HG03457 (cell line): ENCODE measurements at regions not wholly inside any gene's neighbourhood (a gene's known extent, or its start where the extent isn't known, plus 50 kb on each side); places are given as distances from the start of the nearest gene placed in this dataset.

ENCODE experiments used
- ATAC-seq: cut with Tn5 transposase; IDR thresholded peaks from one replicate; pipeline ENCODE4 v1.9.1; 2021; ENCODE audit warnings: moderate number of reproducible peaks; ENCODE audit not compliant: unreplicated experiment

DNA sequence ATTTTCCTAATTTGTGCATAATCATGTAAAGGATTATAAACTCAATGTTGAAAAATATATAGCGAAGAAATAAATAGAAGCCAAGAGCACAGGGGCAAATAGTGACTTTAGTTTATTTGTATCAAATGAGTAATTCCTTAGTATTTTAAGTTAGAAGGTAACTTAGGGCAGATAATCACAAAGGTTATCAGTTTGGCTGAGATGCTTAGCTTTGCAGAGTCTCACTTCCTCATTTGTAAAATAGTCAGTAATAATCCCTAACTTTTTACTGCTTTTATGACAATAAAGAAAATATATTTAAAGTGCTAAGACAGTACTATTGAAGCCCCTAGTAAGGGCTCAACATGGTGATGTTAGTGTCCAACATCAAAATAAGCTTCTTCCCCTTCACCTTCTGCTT lies 297.4 kb upstream of the TUSC1 start:
- no peak for ATAC-seq

DNA sequence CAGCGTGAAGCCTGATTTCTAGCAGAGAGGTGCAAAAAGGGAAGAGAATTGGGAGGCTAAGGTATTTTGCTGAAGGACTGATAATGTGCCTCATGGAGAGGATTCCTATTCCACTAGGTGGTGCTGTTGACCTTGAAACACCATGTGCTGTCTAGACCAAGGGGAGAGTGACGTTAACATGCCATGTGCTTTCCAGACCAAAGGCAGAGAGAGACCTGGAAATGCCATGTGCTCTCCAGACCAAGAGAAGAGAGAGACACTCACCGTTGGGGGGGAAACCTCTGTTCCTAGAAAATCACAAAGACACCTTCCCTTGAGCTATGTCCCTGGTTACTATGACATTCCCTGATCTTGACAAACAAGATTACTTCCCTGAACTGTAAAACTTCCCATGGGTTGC lies 286.0 kb upstream of the TUSC1 start:
- no peak for ATAC-seq

GRCh38 chr9:25960178-25960577 lies 281.9 kb upstream of the TUSC1 start:
- ATAC-seq = no peak

DNA sequence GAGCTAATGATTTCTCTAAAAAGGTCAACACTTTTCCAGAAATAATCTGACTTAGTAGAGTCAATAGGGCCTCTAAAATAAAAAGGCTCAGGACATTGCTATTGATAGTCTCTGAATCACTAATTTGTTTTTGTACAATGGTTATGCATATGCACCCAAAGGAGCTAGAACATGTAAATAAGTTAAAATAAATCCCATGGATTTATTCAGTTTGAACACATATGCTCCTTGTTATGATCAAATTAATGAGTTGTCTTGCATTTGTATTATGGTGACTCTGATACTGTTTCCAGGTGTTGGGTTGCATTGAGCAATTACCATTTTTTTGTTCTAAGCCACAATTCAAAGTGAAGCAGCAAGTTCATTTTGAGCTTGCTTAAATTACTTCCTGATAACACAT lies 276.0 kb upstream of the TUSC1 start:
- no peak for ATAC-seq

GRCh38 chr9:25948182-25948581 lies 269.9 kb upstream of the TUSC1 start:
- ATAC-seq = no peak

DNA sequence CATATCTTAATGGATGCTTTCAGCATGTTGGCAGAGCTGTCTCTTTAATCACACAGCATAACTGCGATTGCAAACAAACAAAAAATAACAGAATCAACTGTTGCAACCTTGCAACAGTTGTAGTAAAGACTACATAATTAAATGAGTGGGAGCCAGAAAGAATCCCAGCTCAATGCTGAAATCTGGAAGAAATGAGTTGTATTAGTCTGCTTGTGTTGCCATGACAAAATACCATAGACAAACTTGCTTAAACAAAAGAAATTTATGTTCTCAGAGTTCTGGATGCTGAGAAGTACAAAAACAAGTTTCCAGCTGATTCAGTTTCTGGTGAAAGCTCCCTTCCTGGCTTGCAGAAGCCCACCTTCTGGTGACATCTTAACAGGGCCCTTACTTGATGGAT lies 260.9 kb upstream of the TUSC1 start:
- ATAC-seq = no peak

- no peak for ATAC-seq
These were observed 257.8 kb upstream of the TUSC1 start for GRCh38 chr9:25936031-25936430.

- ATAC-seq = no peak
These were observed 256.9 kb upstream of the TUSC1 start for GRCh38 chr9:25935188-25935587.

DNA sequence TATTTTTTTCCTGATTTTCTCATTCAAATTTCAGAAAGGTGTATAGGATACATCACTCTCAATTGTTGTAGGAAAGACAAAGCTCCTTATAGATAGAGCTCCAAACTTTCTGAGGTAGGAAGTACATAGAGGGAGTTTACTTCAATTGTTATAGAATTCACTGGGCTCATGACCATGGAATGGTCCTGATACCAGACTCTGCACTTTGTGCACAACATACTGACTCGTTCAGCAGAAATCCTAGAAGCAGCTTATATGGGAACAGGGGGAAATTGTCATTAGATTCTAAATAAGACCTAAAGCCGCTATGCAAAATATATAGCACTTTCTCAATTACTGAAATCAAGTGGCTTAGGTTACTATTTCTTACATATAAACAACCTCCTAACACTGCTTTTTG lies 240.5 kb upstream of the TUSC1 start:
- no peak for ATAC-seq

DNA sequence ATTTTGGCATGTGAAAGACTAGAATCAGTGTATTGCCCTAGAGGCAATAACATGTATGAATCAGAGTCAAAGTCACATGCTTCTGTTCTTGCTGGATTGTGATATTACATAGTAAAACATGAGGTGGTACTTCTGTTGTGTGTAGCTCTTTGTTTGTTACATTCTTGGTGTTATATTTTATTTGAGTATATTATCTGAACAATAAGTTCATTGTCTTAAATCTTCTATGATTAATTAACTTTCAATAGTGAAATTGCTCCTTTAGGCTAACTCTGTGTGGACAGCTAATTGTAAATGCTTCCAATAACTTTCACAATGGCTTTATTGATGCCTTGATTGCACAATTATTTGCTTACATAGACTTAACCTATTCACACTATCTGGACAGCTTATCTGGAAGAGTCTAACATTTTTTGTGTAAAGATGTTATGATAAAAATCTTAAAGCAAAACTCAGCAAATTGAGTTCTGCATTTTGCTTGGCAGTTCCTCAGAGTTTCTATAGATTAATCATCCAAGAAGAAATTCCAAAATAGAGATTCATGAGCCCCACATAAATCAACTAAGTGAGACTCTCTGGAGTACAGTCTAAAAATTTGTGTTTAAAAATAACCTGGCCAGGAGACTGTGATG lies 239.6 kb upstream of the TUSC1 start:
- ATAC-seq = no peak

DNA sequence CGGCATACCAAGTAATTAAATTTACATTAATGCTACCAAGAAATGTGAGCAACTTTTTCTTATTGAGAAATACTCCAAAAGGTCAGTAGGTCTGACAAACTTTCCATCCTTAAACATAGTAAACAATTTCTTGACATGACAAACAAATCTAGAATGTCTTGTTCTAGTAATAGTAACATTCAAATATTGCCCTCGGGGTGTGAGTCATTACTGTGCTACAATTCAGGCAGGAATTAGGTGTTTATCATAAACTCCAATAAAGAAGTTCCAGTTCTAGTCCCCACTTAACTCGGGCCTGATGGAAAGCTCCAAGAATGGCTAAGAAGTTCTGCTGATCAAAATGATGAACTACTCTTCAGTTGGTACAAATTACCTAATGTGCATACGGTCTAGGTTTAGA lies 235.6 kb upstream of the TUSC1 start:
- ATAC-seq = no peak

GRCh38 chr9:25904701-25905100 lies 226.5 kb upstream of the TUSC1 start:
- no peak for ATAC-seq

DNA sequence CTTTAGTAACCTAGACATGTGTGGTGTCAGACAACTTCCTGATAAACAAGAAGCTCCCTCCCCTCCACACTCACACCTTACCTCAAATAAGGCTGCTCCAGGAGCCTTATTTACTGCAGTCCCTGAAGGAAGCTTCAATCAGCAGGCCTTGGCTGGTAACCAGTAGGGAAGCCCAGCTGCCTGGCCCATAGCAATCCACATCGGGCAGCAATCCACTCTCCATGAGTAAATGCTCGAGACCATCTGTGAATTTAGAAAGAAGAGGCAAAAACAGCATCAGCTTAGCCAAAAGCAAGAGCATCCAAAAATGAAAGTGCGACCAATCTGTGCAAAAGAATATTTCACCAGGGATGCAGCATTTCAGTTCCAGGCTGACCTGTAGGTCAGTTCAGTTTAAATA lies 213.3 kb upstream of the TUSC1 start:
- no peak for ATAC-seq

DNA sequence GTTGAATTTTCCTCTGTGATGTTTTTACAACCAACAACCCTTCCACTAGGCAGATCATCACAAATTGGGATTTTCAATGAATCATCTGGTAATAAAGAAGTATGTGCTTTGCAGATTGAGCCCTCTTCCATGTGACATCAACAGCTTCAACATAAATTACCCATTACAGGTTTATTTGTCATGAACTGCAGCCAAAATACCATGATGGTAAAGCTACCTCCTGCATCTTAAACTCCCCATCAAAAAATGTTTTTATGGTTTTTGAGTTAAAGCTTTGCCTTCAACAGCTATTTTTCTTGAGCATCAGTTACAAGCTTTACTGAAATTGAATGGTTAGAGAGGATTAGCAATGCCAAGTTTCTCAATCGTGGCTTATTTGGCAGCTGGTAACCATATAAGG lies 211.4 kb upstream of the TUSC1 start:
- ATAC-seq = no peak

GRCh38 chr9:25876248-25876647 lies 198.0 kb upstream of the TUSC1 start:
- ATAC-seq = no peak

- no peak for ATAC-seq
These were observed 186.3 kb upstream of the TUSC1 start for GRCh38 chr9:25864509-25864908.

DNA sequence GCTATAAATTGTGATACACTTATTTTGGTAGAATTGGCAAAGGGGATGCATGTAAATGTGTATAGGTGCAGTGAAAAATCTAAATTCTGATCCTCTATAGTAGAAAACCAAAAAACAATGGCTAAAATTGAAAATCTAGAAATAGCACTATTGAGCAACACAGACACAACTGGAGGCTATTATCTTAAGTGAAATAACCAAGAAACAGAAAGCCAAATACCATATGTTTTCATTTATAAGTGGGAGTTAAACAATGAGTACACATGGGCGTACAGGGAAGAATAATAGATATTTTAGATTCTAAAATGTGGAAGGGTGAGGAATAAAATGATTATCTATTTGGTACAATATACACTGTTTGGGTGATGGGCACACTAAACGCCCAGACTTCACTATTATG lies 183.2 kb upstream of the TUSC1 start:
- ATAC-seq = no peak

GRCh38 chr9:25857147-25857546 lies 178.9 kb upstream of the TUSC1 start:
- no peak for ATAC-seq

DNA sequence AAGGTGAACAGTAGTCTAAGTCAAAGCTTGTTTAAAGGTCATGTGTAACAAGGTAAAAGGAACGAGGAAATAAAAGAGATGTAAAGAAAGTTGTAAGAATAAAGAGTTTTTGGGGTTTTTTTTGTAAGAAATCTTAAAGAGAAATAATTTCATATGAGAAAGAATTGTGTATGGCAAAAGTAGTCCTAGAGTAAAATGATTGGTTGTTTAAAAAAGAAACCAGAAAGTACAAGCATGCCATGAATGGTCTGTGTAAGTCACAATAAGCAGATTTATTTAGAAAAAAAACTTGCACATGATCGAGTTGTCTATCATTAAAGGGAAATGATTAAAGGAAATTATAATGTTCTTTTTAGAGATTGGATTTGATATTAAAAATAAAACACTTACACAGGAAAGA lies 172.6 kb upstream of the TUSC1 start:
- ATAC-seq = no peak

- no peak for ATAC-seq
These were observed 167.6 kb upstream of the TUSC1 start for GRCh38 chr9:25845867-25846266.

DNA sequence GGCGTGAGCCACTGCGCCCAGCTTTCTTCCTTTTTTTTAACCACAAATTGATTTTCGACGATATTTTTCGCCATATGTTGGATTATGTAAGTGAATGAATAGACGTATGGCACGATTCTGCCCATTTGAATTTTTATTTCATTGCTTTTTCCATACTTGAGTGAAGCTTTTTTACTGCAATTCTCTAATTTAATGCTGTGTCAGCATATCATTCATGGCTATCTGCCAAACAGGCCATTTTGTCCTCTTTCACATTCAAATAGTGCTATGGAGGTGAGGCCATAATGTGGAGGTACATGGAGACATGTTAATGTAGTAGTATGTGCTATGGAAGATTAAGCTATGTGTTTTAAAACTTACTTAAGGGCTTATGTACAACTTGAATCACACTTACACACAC lies 152.1 kb upstream of the TUSC1 start:
- no peak for ATAC-seq

GRCh38 chr9:25827626-25828025 lies 149.4 kb upstream of the TUSC1 start:
- no peak for ATAC-seq

- ATAC-seq = no peak
These were observed 138.2 kb upstream of the TUSC1 start for GRCh38 chr9:25816439-25816838.

GRCh38 chr9:25814023-25814422 lies 135.8 kb upstream of the TUSC1 start:
- no peak for ATAC-seq
